LHCN-M2 (cell line): ENCODE measurements at regions not wholly inside any gene's neighbourhood (a gene's known extent, or its start where the extent isn't known, plus 50 kb on each side); places are given as distances from the start of the nearest gene placed in this dataset.

Experiments used
- DNase-seq: peaks from one replicate; pipeline ENCODE4 v3.0.0-alpha.2; 2012; ENCODE audit warnings: low read depth

GRCh38 chr7:21359163-21359562 lies 68.7 kb upstream of the SP4 start:
- DNase-seq = no peak

- no peak for DNase-seq
Measured at GRCh38 chr7:21361413-21362125, 66.3 kb upstream of the SP4 start.

- DNase-seq = no peak
Measured at GRCh38 chr7:21364801-21365271, 63.0 kb upstream of the SP4 start.

GRCh38 chr7:21365866-21366624 lies 61.8 kb upstream of the SP4 start:
- no peak for DNase-seq

DNA sequence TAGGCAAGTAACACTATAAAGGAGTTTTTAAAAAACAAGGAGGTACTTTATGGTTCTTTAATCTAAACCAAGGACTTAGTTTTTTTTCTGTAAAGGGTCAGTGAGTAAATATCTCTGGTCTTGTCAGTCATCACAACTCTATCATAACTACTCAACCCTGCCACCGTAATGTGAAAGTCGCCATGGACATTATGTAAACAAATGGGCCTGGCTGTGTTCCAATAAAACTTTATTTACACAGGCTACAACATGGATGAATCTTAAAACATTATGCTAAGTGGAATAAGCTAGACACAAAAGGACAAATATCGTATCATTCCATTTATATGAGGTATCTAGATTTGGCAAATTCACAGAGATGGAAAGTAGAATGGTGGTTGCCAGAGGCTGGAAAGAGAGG lies 60.8 kb upstream of the SP4 start:
- DNase-seq = no peak

DNA sequence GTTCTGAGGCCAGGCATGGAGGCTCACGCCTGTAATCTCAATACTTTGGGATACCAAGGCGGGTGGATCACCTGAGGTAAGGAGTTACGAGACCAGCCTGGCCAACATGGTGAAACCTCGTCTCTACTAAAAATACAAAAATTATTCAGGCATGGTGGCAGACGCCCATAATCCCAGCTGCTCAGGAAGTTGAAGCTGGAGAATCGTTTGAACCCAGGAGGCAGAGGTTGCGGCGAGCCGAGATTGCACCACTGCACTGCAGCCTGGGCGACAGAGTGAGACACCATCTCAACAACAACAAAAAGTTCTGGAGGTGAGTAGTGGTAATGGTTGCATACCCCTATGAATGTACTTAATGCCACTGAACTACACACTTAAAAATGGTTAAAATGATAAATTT lies 60.3 kb upstream of the SP4 start:
- no peak for DNase-seq

GRCh38 chr7:21368317-21368716 lies 59.6 kb upstream of the SP4 start:
- DNase-seq = no peak

DNA sequence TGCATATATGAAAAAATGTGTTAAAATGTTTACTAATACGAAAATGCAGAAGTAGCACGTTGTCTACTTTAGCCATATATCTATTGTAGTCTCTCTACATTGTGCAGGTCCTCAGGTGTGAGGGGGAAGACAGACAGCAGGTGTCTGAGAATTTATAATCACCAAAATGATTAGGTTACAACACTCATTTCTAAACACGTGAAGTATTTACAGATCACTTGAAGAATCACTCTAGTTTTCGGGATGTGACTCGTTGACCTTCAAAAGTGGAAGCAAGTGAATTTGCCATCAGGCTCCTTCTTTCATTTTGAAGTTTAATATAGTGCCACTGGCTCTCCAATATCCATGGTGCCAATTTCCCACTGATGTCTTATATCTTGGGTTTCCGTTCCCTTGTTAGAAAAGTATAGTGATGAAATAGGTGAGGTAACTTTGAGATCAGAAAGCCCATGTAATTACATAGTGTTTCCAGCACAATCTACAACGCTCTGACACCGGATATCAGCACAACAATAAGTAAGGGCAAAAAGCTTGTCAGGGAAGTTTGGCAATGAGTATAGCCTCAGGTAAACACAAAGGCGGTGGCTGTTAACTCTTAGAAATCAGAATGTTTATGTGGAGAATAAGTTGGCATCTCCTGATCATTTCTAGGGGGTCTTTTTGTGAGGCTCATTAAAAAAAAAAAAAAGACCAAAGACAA lies 57.5 kb upstream of the SP4 start:
- DNase-seq = no peak

GRCh38 chr7:21371360-21371759 lies 56.5 kb upstream of the SP4 start:
- no peak for DNase-seq

GRCh38 chr7:21373031-21373430 lies 54.9 kb upstream of the SP4 start:
- no peak for DNase-seq

DNA sequence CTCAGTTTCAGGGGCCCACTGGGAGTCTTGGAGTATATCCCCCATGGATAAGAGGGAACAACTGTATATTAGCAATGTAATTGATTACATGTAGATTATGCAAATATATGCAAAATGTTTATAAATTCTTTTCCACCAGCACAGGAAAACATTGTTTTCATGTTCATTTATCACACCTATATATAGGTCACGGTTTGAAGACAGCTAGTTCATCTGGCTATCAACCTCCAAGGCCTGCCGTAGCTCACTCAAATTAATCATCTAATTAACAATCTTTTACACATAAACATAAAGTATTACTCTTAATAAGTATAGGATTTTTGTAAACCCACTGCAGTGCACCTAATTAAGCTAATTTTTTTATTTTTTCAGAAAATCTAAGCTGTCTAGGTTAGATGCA lies 53.7 kb upstream of the SP4 start:
- DNase-seq = no peak

GRCh38 chr7:21377545-21377944 lies 50.3 kb upstream of the SP4 start:
- no peak for DNase-seq
